ENCODE measurements at regions not wholly inside any gene's neighbourhood (a gene's known extent, or its start where the extent isn't known, plus 50 kb on each side); places are given as distances from the start of the nearest gene placed in this dataset.

DNA sequence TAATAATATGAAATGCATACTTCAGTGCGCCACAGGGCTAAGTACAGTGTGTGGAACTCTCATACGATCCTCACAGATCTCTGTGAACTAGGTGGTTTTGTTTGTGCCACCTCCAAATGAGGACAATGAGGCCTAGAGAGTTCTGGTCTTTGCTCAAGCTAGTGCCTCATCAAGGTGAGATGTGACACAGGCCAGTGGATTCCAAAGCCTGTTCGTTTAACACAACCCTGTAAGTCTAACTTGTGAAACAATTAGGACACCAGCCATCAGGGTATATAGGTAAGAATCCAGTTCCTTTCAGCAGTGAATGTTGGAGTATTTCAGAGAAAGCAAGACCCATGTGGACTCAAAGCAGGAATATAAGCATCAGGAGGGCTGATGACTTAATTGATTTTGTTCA, 130.7 kb upstream of the GAS1 start:
- no peak for DNase-seq (ENCODE audit: extremely low read depth in 1 of 11, low read depth in 9 of 11, low spot score in 4 of 11)

- peak in 3 of 11 donors; percentile 12 to 16 (median 15) for DNase-seq (ENCODE audit: extremely low read depth in 1 of 11, low read depth in 9 of 11, low spot score in 4 of 11)
Measured at GRCh38 chr9:87080512-87081264, 133.4 kb upstream of the GAS1 start.

GRCh38 chr9:87081503-87081902, 134.2 kb upstream of the GAS1 start:
- no peak for DNase-seq (ENCODE audit: extremely low read depth in 1 of 11, low read depth in 9 of 11, low spot score in 4 of 11)

GRCh38 chr9:87083986-87084385, 136.7 kb upstream of the GAS1 start:
- no peak for DNase-seq (ENCODE audit: extremely low read depth in 1 of 11, low read depth in 9 of 11, low spot score in 4 of 11)

- DNase-seq (ENCODE audit: extremely low read depth in 1 of 11, low read depth in 9 of 11, low spot score in 4 of 11), result no peak
Measured at GRCh38 chr9:87084407-87084806, 137.1 kb upstream of the GAS1 start.

GRCh38 chr9:87085073-87085472, 137.8 kb upstream of the GAS1 start:
- no peak for DNase-seq (ENCODE audit: extremely low read depth in 1 of 11, low read depth in 9 of 11, low spot score in 4 of 11)

GRCh38 chr9:87085521-87085920, 138.2 kb upstream of the GAS1 start:
- no peak for DNase-seq (ENCODE audit: extremely low read depth in 1 of 11, low read depth in 9 of 11, low spot score in 4 of 11)

DNA sequence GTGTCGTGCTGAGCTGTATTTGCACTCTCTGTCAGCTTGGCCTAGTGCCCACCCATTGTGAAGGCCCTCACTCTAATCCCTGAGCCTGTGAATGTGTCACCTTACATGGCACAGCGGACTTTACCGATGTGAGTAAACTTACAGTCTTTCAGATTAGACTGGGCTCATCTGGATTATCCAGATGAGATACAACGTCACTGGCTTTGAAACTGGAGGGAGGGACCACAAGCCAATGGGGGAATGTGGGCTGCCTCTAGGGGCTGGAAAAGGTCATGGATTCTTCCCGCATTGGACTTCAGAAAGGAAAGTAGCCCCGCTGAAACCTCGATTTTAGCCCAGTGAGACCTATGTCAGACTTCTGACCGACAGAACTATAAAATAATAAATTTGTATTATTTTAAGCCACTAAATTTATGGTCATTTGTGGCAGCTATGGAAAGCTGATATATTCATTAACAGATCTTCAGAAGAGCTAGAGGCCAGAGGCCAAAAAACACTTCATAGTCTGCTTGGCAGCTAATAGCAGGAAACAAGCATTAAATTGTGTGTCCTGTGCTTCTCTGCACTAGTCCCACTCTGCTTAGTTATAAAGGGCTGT, 139.0 kb upstream of the GAS1 start:
- DNase-seq (ENCODE audit: extremely low read depth in 1 of 11, low read depth in 9 of 11, low spot score in 4 of 11), result peak in 8 of 11 donors; percentile 22 to 58 (median 39)

GRCh38 chr9:87087197-87087596, 139.9 kb upstream of the GAS1 start:
- DNase-seq (ENCODE audit: extremely low read depth in 1 of 11, low read depth in 9 of 11, low spot score in 4 of 11), result no peak

- no peak for DNase-seq (ENCODE audit: extremely low read depth in 1 of 11, low read depth in 9 of 11, low spot score in 4 of 11)
Measured at GRCh38 chr9:87088192-87088591, 140.9 kb upstream of the GAS1 start.

DNA sequence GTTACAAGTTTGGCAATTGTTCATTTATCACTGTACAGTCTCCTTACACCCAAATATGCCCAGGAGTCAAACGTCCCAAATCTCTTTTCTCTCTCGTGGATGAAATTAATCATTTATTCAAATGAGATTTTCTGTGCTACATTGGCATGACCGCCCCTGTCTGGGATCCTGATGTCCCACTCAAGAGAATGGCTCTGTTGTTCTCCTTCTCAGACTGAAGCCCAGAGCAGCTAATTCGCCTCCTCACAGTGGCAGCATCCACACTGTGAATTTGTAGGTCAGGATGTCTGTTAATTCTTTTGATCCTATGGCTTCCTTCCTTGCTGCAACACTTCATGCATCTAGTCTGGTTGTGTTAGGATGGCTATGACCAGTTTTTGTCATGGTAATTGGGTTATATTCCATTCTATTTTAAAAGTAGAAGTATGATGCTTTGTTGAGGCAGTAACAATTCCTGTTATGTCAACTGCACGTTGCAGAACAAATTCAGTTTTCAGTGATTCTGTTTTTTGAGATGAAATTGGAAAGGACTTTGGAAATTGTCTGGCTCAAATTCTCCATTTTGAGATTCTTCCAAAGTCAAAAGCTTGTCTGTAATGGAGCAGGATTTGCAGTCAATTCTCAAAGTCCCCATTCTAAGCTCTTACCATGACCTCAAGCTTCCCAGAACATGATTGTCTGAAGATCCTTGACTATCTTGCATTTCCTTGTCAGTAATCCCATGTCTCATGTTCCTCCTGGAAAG, 141.5 kb upstream of the GAS1 start:
- DNase-seq (ENCODE audit: extremely low read depth in 1 of 11, low read depth in 9 of 11, low spot score in 4 of 11), result no peak

DNA sequence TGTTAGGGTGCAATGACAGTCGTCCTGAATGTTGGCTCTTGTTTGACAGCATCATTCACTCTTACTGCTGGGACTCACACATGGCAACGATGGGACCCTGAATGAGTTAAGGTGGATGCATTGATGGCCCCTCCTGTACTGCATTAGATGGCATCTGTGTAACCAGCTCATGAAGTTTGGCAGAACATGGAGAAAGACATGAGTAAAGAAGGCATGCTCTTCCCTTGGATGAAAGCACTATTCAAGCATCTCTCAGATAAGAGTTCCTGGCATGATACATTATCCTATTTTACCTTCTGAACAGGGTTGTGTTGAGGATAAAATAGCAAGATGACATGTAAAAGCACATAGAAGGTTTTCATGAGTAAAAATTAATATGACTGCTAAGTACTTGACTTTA, 142.2 kb upstream of the GAS1 start:
- DNase-seq (ENCODE audit: extremely low read depth in 1 of 11, low read depth in 9 of 11, low spot score in 4 of 11), result no peak

- DNase-seq (ENCODE audit: extremely low read depth in 1 of 11, low read depth in 9 of 11, low spot score in 4 of 11), result no peak
Measured at GRCh38 chr9:87089929-87090328, 142.6 kb upstream of the GAS1 start.

GRCh38 chr9:87093777-87094176, 146.5 kb upstream of the GAS1 start:
- no peak for DNase-seq (ENCODE audit: extremely low read depth in 1 of 11, low read depth in 9 of 11, low spot score in 4 of 11)

DNA sequence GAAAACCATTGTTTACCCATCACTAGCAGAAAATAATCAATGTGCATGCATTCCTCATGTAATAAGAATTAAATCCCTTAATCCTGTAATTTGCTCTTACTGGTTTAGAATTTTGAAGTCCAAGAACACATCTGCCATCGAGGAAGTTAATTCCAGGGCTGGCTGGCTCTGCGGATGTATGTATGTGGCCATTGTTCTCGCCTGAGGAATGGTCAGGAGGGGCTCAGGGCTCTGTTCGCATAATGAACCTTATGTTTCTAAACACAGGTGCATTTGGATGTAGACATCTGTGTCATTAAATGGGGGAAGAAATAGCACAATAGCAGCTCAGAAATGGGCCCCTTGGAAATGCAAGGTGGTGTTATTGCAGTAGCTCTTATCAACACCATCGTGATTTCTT, 148.6 kb upstream of the GAS1 start:
- DNase-seq (ENCODE audit: extremely low read depth in 1 of 11, low read depth in 9 of 11, low spot score in 4 of 11), result no peak

DNA sequence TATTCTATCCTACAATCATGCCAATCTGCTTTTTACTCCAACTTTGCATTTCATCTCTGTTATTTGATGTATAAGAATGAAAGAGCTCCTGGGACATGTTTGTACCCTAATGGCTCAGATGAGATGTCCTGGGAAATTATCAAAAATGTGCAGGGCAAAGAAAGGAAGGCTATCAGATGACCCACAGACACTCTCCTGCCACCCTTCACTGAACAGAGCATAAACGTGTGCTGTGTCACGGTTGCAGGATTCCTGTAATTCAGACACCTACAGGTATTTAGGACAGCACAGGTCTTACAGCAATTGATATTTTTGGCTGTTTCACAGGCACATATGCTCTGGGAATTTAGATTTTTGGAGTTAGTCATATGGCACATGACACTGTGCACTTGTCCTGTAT, 149.2 kb upstream of the GAS1 start:
- no peak for DNase-seq (ENCODE audit: extremely low read depth in 1 of 11, low read depth in 9 of 11, low spot score in 4 of 11)

DNA sequence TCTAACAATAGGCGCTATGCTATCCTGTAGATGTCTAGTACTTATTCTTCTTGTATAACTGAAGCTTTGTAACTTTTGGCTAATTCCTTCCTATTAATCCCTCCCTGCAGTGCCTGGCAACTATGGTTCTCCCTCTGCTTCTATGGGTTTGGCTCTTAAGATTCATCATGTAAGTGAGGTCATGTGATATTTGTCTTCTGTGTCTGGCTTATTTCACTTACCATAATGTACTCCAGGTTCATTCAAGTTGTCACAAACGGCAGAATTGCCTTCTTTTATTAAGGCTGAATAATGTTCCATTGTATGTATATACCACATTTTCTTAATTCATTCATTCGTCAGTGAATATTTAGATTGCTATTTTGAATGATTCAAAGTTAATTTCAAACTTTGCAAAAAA, 149.9 kb upstream of the GAS1 start:
- no peak for DNase-seq (ENCODE audit: extremely low read depth in 1 of 11, low read depth in 9 of 11, low spot score in 4 of 11)

GRCh38 chr9:87099407-87099806, 152.1 kb upstream of the GAS1 start:
- no peak for DNase-seq (ENCODE audit: extremely low read depth in 1 of 11, low read depth in 9 of 11, low spot score in 4 of 11)

DNA sequence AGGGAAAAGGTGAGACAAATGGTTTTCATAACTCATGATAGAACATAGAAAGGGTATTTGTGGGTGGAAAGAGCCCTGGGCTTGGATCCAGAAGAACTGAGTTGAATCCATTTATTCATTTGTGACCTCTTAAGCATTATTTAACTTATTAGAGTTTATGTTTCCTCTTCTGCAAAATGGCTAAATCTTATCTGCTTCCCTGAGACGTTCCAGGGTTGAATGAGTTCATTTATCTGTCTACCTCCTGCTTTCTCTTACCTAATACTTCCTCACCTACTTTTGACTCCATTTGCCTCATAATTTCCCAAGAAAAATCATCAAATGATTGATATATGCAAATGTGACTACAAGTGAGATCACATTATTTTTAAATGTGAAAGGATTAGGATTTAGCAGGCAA, 152.7 kb upstream of the GAS1 start:
- DNase-seq (ENCODE audit: extremely low read depth in 1 of 11, low read depth in 9 of 11, low spot score in 4 of 11), result no peak

DNA sequence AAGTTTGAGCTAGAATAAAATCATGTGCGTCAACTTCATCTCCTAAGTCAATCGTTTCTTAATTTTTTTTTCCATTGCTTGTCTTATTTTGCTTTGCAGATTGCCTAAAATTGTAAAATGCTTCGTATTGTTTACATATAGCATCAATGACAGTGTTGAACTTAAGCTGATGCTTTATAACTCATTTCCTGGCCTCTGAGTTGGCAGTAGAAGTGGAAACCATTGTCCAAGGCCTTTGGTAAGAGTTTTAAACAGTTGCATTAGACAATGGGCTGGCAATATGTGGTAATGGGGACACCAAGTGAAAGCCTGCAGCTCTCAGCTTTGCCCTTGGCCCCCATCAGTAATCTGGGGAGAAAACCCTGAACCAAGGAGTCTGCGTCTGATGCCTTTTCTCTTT, 154.8 kb upstream of the GAS1 start:
- no peak for DNase-seq (ENCODE audit: extremely low read depth in 1 of 11, low read depth in 9 of 11, low spot score in 4 of 11)

Data from renal cortex interstitium (tissue), 11 donors.